Fibroblast of the aortic adventitia (primary cell): ENCODE measurements at regions not wholly inside any gene's neighbourhood (a gene's known extent, or its start where the extent isn't known, plus 50 kb on each side); places are given as distances from the start of the nearest gene placed in this dataset.

Experiments
- DNase-seq: peaks from one replicate; pipeline ENCODE4 v3.0.0-alpha.2; 2010; ENCODE audit warnings: low read depth
- H3K4me3 ChIP-seq: 2 replicates; pipeline ENCODE4 v1.5.1; 2011; ENCODE audit warnings: low read depth, mild to moderate bottlenecking, control low read depth, low read length, moderate library complexity
- CTCF ChIP-seq: IDR thresholded peaks from 2 replicates; pipeline ENCODE4 v1.5.1; 2011; ENCODE audit warnings: mild to moderate bottlenecking, low read length, control low read depth, inconsistent platforms; ENCODE audit not compliant: insufficient read depth

- no peak for TF ChIP-seq CTCF
These were observed 87.8 kb downstream of the PFDN4 start for GRCh38 chr20:54295686-54296085.

GRCh38 chr20:54305421-54305820 lies 97.5 kb downstream of the PFDN4 start:
- DNase-seq: peak; percentile 27
- no peak overlapping the region for H3K4me3 ChIP-seq
- TF ChIP-seq CTCF: no peak

More at GRCh38 chr20:54295686-54296085, 87.8 kb downstream of the PFDN4 start:
- peak; percentile 60 for DNase-seq
- H3K4me3 ChIP-seq: no peak overlapping the region

- no peak overlapping the region for H3K4me3 ChIP-seq
- no peak for TF ChIP-seq CTCF
- DNase-seq: no peak
These were observed 99.3 kb downstream of the PFDN4 start for GRCh38 chr20:54306985-54307710.

GRCh38 chr20:54308804-54309203 lies 100.9 kb downstream of the PFDN4 start:
- DNase-seq: no peak
- TF ChIP-seq CTCF: no peak
- no peak overlapping the region for H3K4me3 ChIP-seq

GRCh38 chr20:54318892-54319291 lies 111.0 kb downstream of the PFDN4 start:
- no peak for TF ChIP-seq CTCF
- DNase-seq: no peak
- H3K4me3 ChIP-seq: no peak overlapping the region

GRCh38 chr20:54320148-54320607 lies 112.3 kb downstream of the PFDN4 start:
- H3K4me3 ChIP-seq: no peak overlapping the region
- peak; percentile 65 for DNase-seq
- no peak for TF ChIP-seq CTCF
